Fibroblast of pulmonary artery (primary cell): ENCODE measurements at regions not wholly inside any gene's neighbourhood (a gene's known extent, or its start where the extent isn't known, plus 50 kb on each side); places are given as distances from the start of the nearest gene placed in this dataset.

Source experiments
- DNase-seq: peaks from one replicate; pipeline ENCODE4 v3.0.0-alpha.2; 2010; ENCODE audit warnings: low read depth
- H3K4me3 ChIP-seq: replicated peaks from 2 replicates; pipeline ENCODE4 v1.5.1; 2011; ENCODE audit warnings: low read depth, mild to moderate bottlenecking, control low read depth, low read length, moderate library complexity
- TF ChIP-seq, protein P1 (sequence below): IDR thresholded peaks from 2 replicates; pipeline ENCODE4 v1.5.1; 2011; ENCODE audit warnings: mild to moderate bottlenecking, control low read depth, low read length, inconsistent platforms; ENCODE audit errors: missing control alignments

DNA sequence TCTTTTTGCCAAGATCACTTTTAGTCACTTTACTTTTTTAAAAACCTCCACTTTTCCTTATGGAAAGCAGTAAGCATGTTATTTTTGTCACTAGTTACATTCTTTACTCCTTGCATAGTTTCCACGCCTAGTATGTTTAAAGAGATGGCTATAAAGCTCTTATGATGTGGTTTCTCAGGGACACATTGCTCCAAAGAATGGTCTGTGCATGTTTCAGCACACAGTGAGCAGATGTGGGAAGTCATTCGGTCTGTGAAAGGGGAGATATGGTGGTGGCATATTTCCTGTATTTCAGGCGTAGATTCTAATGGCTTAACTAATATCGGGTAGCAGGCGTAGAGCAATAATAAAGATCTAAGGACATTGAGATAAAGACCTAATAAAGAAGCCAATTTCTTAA lies 180.7 kb downstream of the SLITRK6 start:
- TF ChIP-seq, protein P1, sequence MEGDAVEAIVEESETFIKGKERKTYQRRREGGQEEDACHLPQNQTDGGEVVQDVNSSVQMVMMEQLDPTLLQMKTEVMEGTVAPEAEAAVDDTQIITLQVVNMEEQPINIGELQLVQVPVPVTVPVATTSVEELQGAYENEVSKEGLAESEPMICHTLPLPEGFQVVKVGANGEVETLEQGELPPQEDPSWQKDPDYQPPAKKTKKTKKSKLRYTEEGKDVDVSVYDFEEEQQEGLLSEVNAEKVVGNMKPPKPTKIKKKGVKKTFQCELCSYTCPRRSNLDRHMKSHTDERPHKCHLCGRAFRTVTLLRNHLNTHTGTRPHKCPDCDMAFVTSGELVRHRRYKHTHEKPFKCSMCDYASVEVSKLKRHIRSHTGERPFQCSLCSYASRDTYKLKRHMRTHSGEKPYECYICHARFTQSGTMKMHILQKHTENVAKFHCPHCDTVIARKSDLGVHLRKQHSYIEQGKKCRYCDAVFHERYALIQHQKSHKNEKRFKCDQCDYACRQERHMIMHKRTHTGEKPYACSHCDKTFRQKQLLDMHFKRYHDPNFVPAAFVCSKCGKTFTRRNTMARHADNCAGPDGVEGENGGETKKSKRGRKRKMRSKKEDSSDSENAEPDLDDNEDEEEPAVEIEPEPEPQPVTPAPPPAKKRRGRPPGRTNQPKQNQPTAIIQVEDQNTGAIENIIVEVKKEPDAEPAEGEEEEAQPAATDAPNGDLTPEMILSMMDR = no peak
- no peak for DNase-seq
- no peak overlapping the region for H3K4me3 ChIP-seq

DNA sequence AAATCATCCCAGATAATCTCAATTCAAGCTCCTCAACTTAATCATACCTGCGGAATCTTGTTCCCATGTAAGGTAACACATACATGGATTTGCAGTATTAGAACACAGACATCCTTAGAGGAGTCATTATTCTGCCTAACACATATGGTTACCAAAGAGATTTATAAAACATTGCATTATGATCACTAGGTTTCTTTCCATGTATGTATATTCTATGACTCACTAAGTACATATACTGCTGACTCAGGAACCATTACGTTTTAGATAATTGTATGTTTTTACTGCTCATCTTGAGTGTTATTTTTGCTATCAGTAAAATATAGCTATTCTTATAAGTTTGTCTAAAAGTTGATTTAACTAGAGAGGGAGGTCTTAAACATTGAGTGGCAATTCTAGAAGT lies 182.9 kb downstream of the SLITRK6 start:
- no peak overlapping the region for H3K4me3 ChIP-seq
- DNase-seq = no peak
- TF ChIP-seq, protein P1 = no peak

DNA sequence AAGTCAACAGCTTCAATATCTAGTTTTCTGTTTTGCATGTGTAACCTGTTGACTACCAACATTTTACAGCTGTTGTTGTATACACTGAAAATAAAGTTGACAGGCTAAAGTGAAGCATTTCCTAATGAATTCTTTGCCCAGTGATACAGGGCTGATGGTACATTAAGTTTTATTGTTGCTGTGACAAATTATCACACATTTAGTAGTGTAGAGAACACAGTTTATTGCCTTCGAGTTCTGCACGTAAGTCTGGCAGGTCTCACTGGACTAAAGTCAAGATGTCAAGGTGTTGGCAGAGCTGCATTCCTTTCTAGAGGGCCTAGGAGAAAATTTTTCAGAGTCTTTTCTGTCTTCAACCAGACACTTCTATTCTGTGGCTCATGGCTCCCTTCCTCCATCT lies 184.2 kb downstream of the SLITRK6 start:
- TF ChIP-seq, protein P1 = no peak
- no peak overlapping the region for H3K4me3 ChIP-seq
- no peak for DNase-seq

DNA sequence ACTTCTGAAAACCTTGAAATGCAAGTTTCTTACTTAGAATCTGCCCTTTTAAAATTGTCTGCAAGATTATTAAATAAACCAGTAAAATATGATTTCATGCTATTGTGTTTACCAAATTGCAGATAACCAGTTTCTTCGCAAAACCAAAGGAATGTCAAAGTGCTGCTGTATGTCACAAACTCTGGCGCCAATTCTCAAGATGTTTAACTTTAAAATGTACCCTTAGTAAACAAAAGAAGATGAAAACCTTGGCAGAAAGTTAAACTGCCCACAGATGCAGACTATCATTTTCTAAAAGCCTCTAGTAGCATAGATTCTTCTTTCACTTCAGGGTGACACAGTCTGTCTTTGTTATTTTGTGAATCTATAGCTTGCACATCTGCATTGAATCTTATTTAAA lies 189.2 kb downstream of the SLITRK6 start:
- no peak for DNase-seq
- H3K4me3 ChIP-seq = no peak overlapping the region
- TF ChIP-seq, protein P1 = no peak

DNA sequence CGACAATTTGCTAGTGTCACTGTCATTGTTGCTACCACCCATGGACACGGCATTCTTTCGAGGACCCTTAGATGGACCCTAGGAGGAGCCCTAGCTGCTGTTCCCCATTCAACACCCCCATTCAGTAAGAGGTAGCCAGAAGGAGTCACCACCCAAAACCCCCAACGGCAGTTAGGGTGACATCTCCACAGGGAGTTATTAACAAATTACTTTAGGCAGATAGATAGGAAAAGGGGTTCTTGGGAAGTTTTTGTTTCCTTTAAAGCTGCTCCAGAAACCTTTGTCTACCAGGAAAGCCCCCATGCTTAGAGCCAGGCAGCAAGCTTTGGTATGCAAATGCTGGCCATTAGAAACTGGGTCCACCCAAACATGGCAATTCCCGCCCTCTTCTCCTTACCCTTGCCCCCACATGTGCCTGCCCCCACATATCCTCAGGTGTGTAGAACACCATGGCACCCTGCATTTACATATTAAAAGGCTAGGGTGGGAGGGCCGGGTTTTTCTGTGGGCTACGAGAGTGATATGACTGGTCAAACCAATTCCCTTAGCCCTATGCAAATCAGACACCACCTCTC lies 190.9 kb downstream of the SLITRK6 start:
- TF ChIP-seq, protein P1 = no peak
- H3K4me3 ChIP-seq = no peak overlapping the region
- no peak for DNase-seq

DNA sequence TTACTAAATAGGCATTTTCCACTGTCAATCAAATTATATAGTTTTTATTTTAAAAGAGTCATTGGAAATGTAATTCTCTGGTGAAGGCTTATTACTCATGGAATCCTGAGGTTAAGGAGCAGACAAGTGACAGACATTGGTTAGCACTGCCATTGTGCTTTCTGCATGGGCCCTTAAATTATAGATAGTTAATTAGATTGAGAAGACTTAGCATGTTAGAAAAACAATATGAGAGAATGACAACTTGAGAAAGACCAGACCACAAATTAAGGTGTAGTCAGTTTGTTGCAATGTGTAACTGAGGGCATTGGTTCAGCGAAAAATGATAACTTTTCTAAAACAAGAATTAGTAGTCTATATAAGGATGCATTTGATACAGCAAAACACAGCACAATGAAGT lies 195.5 kb downstream of the SLITRK6 start:
- H3K4me3 ChIP-seq = no peak overlapping the region
- TF ChIP-seq, protein P1 = no peak
- DNase-seq = no peak

DNA sequence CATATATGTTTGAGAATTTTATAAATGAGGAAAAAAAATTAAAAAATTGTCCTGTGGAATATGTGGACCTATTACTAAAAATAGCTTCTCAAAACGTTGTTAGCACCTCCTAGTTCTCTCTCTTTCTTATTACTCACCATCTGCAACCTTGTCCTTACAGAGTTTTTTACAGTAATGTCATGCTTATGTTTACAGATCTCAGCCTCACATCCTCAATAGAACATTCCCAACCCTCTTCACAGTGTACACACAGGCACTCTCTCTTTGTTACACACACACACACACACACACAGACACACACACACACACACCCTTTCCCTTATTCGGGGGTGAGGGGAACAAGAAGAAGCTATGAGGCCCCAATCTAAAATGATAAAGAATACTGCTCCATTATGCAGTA lies 197.7 kb downstream of the SLITRK6 start:
- TF ChIP-seq, protein P1 = no peak
- DNase-seq = no peak
- H3K4me3 ChIP-seq = no peak overlapping the region
